ENCODE measurements at regions not wholly inside any gene's neighbourhood (a gene's known extent, or its start where the extent isn't known, plus 50 kb on each side); places are given as distances from the start of the nearest gene placed in this dataset.

GRCh38 chr14:44612002-44612401 lies 104.9 kb upstream of the FSCB start:
- TF ChIP-seq, protein P1, sequence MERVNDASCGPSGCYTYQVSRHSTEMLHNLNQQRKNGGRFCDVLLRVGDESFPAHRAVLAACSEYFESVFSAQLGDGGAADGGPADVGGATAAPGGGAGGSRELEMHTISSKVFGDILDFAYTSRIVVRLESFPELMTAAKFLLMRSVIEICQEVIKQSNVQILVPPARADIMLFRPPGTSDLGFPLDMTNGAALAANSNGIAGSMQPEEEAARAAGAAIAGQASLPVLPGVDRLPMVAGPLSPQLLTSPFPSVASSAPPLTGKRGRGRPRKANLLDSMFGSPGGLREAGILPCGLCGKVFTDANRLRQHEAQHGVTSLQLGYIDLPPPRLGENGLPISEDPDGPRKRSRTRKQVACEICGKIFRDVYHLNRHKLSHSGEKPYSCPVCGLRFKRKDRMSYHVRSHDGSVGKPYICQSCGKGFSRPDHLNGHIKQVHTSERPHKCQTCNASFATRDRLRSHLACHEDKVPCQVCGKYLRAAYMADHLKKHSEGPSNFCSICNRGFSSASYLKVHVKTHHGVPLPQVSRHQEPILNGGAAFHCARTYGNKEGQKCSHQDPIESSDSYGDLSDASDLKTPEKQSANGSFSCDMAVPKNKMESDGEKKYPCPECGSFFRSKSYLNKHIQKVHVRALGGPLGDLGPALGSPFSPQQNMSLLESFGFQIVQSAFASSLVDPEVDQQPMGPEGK (CRISPR knock-in tag; IDR thresholded peaks at IDR 0.05; ENCODE audit: borderline replicate concordance) = no peak
- no peak for TF ChIP-seq TCF4 (CRISPR knock-in tag; IDR thresholded peaks at IDR 0.05; ENCODE audit: borderline replicate concordance)
- TF ChIP-seq BACH2 (CRISPR knock-in tag; IDR thresholded peaks at IDR 0.05; ENCODE audit: borderline replicate concordance) = no peak
- no peak for TF ChIP-seq ARNTL (CRISPR knock-in tag; IDR thresholded peaks at IDR 0.05; ENCODE audit: borderline replicate concordance, low read depth)
- TF ChIP-seq, protein P2, sequence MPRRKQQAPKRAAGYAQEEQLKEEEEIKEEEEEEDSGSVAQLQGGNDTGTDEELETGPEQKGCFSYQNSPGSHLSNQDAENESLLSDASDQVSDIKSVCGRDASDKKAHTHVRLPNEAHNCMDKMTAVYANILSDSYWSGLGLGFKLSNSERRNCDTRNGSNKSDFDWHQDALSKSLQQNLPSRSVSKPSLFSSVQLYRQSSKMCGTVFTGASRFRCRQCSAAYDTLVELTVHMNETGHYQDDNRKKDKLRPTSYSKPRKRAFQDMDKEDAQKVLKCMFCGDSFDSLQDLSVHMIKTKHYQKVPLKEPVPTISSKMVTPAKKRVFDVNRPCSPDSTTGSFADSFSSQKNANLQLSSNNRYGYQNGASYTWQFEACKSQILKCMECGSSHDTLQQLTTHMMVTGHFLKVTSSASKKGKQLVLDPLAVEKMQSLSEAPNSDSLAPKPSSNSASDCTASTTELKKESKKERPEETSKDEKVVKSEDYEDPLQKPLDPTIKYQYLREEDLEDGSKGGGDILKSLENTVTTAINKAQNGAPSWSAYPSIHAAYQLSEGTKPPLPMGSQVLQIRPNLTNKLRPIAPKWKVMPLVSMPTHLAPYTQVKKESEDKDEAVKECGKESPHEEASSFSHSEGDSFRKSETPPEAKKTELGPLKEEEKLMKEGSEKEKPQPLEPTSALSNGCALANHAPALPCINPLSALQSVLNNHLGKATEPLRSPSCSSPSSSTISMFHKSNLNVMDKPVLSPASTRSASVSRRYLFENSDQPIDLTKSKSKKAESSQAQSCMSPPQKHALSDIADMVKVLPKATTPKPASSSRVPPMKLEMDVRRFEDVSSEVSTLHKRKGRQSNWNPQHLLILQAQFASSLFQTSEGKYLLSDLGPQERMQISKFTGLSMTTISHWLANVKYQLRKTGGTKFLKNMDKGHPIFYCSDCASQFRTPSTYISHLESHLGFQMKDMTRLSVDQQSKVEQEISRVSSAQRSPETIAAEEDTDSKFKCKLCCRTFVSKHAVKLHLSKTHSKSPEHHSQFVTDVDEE (CRISPR knock-in tag; IDR thresholded peaks at IDR 0.05) = no peak
- no peak for TF ChIP-seq CSRNP3 (CRISPR knock-in tag; IDR thresholded peaks at IDR 0.05)
- TF ChIP-seq ISL1 (CRISPR knock-in tag; IDR thresholded peaks at IDR 0.05) = no peak
- no peak for TF ChIP-seq ZC3H10 (CRISPR knock-in tag; IDR thresholded peaks at IDR 0.05)
- ATAC-seq = no peak

DNA sequence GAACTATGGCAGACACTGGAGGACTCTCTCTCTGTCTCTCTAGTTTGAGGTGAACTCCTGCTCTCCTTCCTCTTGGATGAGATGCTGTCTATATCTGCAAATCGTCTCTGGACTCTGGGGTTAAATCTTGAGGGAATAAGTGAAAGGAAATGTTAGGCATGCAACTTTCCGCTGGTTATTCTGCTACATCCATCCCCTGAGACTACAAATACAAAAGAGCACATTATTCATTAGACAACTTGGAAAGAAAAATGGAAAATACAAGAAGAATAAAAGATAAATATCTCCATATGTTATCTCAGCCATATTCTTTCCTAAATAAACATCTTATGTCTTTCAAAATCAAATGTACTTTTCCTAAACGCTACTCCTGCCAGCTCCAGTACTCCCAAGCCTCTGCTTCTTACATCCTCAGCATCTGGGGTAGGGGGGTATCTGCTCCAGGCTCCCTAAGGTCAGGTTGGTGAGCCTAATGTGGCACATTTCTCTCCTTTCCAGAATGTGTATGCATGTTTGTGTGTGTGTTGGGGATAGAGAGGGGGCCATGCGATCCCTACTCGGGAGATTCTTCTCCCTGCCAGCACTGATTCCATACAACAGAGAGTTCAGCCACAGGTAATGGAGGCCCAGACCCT lies 102.9 kb upstream of the FSCB start:
- TF ChIP-seq BACH2 (CRISPR knock-in tag; IDR thresholded peaks at IDR 0.05; ENCODE audit: borderline replicate concordance) (no peak), RARB (CRISPR knock-in tag; IDR thresholded peaks at IDR 0.05) (no peak), CSDC2 (CRISPR knock-in tag; IDR thresholded peaks at IDR 0.05) (no peak), ZNF8 (CRISPR knock-in tag; IDR thresholded peaks at IDR 0.05) (no peak)
- ATAC-seq = no peak

DNA sequence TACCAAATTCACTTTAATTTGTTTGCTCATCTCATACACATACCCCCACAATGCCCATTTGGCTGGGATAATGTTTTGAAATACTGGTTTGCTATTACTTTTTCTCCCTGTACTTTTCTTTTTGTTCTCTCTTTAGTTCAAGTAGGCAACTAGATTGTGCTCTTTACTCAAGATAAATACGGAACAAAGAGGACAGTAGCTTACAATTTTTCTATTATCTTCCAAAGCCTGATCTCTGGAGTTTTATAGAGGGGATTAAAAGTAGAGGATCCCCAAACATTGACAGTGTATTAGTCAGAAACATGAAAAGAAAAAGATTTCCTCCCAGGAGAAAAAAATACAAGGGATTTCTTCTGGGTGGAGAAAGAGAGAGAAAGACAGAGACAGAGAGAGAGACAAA lies 102.1 kb upstream of the FSCB start:
- TF ChIP-seq TOX (CRISPR knock-in tag; IDR thresholded peaks at IDR 0.05; ENCODE audit: borderline replicate concordance) (no peak), ZC3H10 (CRISPR knock-in tag; IDR thresholded peaks at IDR 0.05) (no peak), PPARA (CRISPR knock-in tag; IDR thresholded peaks at IDR 0.05; ENCODE audit: borderline replicate concordance) (no peak), ZFP30 (CRISPR knock-in tag; IDR thresholded peaks at IDR 0.05) (no peak), ZNF8 (CRISPR knock-in tag; IDR thresholded peaks at IDR 0.05) (no peak), ARNTL (CRISPR knock-in tag; IDR thresholded peaks at IDR 0.05; ENCODE audit: borderline replicate concordance, low read depth) (no peak), OSR1 (CRISPR knock-in tag; IDR thresholded peaks at IDR 0.05) (no peak), CSDC2 (CRISPR knock-in tag; IDR thresholded peaks at IDR 0.05) (no peak), BACH2 (CRISPR knock-in tag; IDR thresholded peaks at IDR 0.05; ENCODE audit: borderline replicate concordance) (no peak), TCF4 (CRISPR knock-in tag; IDR thresholded peaks at IDR 0.05; ENCODE audit: borderline replicate concordance) (no peak), ESRRG (CRISPR knock-in tag; IDR thresholded peaks at IDR 0.05) (no peak), ZNF70 (CRISPR knock-in tag; IDR thresholded peaks at IDR 0.05) (no peak), ISL1 (CRISPR knock-in tag; IDR thresholded peaks at IDR 0.05) (no peak), SNAI2 (CRISPR knock-in tag; IDR thresholded peaks at IDR 0.05) (no peak)
- TF ChIP-seq, protein P2 (CRISPR knock-in tag; IDR thresholded peaks at IDR 0.05) = no peak
- TF ChIP-seq, protein P1 (CRISPR knock-in tag; IDR thresholded peaks at IDR 0.05; ENCODE audit: borderline replicate concordance) = no peak
- TF ChIP-seq, protein P3, sequence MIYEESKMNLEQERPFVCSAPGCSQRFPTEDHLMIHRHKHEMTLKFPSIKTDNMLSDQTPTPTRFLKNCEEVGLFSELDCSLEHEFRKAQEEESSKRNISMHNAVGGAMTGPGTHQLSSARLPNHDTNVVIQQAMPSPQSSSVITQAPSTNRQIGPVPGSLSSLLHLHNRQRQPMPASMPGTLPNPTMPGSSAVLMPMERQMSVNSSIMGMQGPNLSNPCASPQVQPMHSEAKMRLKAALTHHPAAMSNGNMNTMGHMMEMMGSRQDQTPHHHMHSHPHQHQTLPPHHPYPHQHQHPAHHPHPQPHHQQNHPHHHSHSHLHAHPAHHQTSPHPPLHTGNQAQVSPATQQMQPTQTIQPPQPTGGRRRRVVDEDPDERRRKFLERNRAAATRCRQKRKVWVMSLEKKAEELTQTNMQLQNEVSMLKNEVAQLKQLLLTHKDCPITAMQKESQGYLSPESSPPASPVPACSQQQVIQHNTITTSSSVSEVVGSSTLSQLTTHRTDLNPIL (CRISPR knock-in tag; IDR thresholded peaks at IDR 0.05; ENCODE audit: low read depth) = no peak
- no peak for ATAC-seq

Measured in SK-N-SH treated with all-trans-retinoic acid at 6 μM for 48 hours (cell line).